Transverse colon (tissue), 3 donors: ENCODE measurements at regions not wholly inside any gene's neighbourhood (a gene's known extent, or its start where the extent isn't known, plus 50 kb on each side); places are given as distances from the start of the nearest gene placed in this dataset.

Experiments used
- POLR2A ChIP-seq: fragments of 450-650 bp; IDR thresholded peaks from one replicate; pipeline ENCODE4 v1.6.1; 2016; ENCODE audit warnings: antibody characterized with exemption, mild to moderate bottlenecking, moderate library complexity
- POLR2AphosphoS5 ChIP-seq, 3 donors: sonication (generic); formaldehyde crosslinking; IDR thresholded peaks; one replicate each; pipeline ENCODE4 v1.6.1; 2016; ENCODE audit warnings: antibody characterized with exemption in 3 of 3

DNA sequence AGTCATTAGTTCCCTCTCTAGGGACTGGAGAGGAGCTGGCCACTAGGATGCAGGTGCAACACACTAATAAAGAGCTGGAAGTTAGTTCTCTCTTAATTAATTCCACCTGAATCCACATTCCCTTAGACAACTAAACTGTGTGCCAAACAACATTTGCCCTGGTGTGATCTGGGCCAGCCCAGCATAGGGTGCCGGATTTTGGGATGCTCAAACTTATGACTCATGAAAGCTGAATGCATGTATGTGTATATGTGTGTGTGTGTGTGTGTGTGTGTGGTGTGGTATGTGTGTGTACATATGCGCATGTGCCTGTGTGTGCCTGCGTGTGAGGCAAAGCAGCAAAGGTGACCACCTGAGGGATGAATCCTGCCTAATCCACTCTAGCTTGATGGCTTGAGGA lies 110.7 kb downstream of the EHF start:
- TF ChIP-seq POLR2AphosphoS5 (IDR thresholded peaks at IDR 0.05) (no peak), POLR2A (no peak)
